H9 (cell line): ENCODE measurements at regions not wholly inside any gene's neighbourhood (a gene's known extent, or its start where the extent isn't known, plus 50 kb on each side); places are given as distances from the start of the nearest gene placed in this dataset.

Source experiments
- DNase-seq: peaks from one replicate; pipeline ENCODE4 v3.0.0-alpha.2; 2017
- H2AFZ ChIP-seq: one replicate; pipeline ENCODE4 v1.6.1; 2013; ENCODE audit warnings: mild to moderate bottlenecking, low read length, control low read depth, moderate library complexity
- H2AK5ac ChIP-seq: 2 replicates; pipeline ENCODE4 v1.6.1; 2013; ENCODE audit warnings: low read length, control low read depth, mixed read lengths; ENCODE audit not compliant: insufficient read length
- H2BK120ac ChIP-seq: one replicate; pipeline ENCODE4 v1.6.1; 2013; ENCODE audit warnings: low read depth, mild to moderate bottlenecking, low read length, control low read depth, inconsistent platforms; ENCODE audit not compliant: poor library complexity, severe bottlenecking
- H2BK12ac ChIP-seq: 2 replicates; pipeline ENCODE4 v1.6.1; 2013; ENCODE audit warnings: low read length, control low read depth, mixed read lengths, low read depth; ENCODE audit not compliant: insufficient read length
- H2BK15ac ChIP-seq: 2 replicates; pipeline ENCODE4 v1.6.1; 2013; ENCODE audit warnings: low read depth, low read length, control low read depth
- H2BK20ac ChIP-seq: one replicate; pipeline ENCODE4 v1.6.1; 2013; ENCODE audit warnings: low read depth, mild to moderate bottlenecking, low read length, control low read depth, inconsistent platforms; ENCODE audit not compliant: poor library complexity, severe bottlenecking
- H2BK5ac ChIP-seq: 2 replicates; pipeline ENCODE4 v1.6.1; 2013; ENCODE audit warnings: low read length, control low read depth, mixed read lengths; ENCODE audit not compliant: insufficient read length
- H3K14ac ChIP-seq: 2 replicates; pipeline ENCODE4 v1.6.1; 2013; ENCODE audit warnings: low read length, control low read depth; ENCODE audit not compliant: insufficient read depth
- H3K18ac ChIP-seq: 2 replicates; pipeline ENCODE4 v1.6.1; 2013; ENCODE audit warnings: low read depth, mild to moderate bottlenecking, mixed read lengths, low read length, control low read depth; ENCODE audit not compliant: insufficient read length
- H3K23ac ChIP-seq: 2 replicates; pipeline ENCODE4 v1.6.1; 2013; ENCODE audit warnings: low read length, control low read depth, mixed read lengths, low read depth; ENCODE audit not compliant: insufficient read length
- H3K23me2 ChIP-seq: 2 replicates; pipeline ENCODE4 v1.6.1; 2013; ENCODE audit warnings: low read depth, mild to moderate bottlenecking, mixed read lengths, low read length, control low read depth; ENCODE audit not compliant: insufficient read length, poor library complexity, severe bottlenecking
- H3K27ac ChIP-seq: 2 replicates; pipeline ENCODE4 v1.5.1; 2013; ENCODE audit warnings: low read length, control low read depth, mixed read lengths, low read depth; ENCODE audit not compliant: insufficient read length
- H3K27me3 ChIP-seq: 2 replicates; pipeline ENCODE4 v1.6.1; 2013; ENCODE audit warnings: low read length, control low read depth, inconsistent platforms; ENCODE audit not compliant: insufficient read depth
- H3K4ac ChIP-seq: 2 replicates; pipeline ENCODE4 v1.6.1; 2013; ENCODE audit warnings: low read depth, mild to moderate bottlenecking, control low read depth, inconsistent platforms, low read length, moderate library complexity
- H3K4me1 ChIP-seq: 2 replicates; pipeline ENCODE4 v1.6.1; 2013; ENCODE audit warnings: low read length, control low read depth, inconsistent platforms; ENCODE audit not compliant: insufficient read depth
- H3K4me2 ChIP-seq: 2 replicates; pipeline ENCODE4 v1.6.1; 2013; ENCODE audit warnings: low read length, control low read depth, mixed read lengths; ENCODE audit not compliant: insufficient read length, insufficient read depth
- H3K56ac ChIP-seq: 2 replicates; pipeline ENCODE4 v1.6.1; 2013; ENCODE audit warnings: low read depth, mild to moderate bottlenecking, mixed read lengths, low read length, control low read depth; ENCODE audit not compliant: insufficient read length
- H3K79me1 ChIP-seq: 2 replicates; pipeline ENCODE4 v1.6.1; 2013; ENCODE audit warnings: low read depth, mild to moderate bottlenecking, moderate library complexity, low read length, control low read depth, inconsistent platforms; ENCODE audit not compliant: insufficient read depth, poor library complexity, severe bottlenecking
- H3K79me2 ChIP-seq: 2 replicates; pipeline ENCODE4 v1.6.1; 2013; ENCODE audit warnings: low read length, control low read depth, inconsistent platforms; ENCODE audit not compliant: insufficient read depth
- H3K9ac ChIP-seq: 2 replicates; pipeline ENCODE4 v1.6.1; 2013; ENCODE audit warnings: low read length, control low read depth, mixed read lengths; ENCODE audit not compliant: insufficient read length; ENCODE audit errors: extremely low read depth
- H3K9me3 ChIP-seq: one replicate; pipeline ENCODE4 v1.6.1; 2013; ENCODE audit warnings: low read depth, low read length, inconsistent platforms; ENCODE audit not compliant: control insufficient read depth
- H3T11ph ChIP-seq: one replicate; pipeline ENCODE4 v1.6.1; 2013; ENCODE audit warnings: mild to moderate bottlenecking, low read length, control low read depth, inconsistent platforms
- H4K20me1 ChIP-seq: one replicate; pipeline ENCODE4 v1.6.1; 2013; ENCODE audit not compliant: control insufficient read depth, insufficient read length, insufficient read depth
- H4K5ac ChIP-seq: 2 replicates; pipeline ENCODE4 v1.6.1; 2013; ENCODE audit warnings: low read depth, mild to moderate bottlenecking, mixed read lengths, low read length, control low read depth; ENCODE audit not compliant: insufficient read length
- H4K8ac ChIP-seq: replicated peaks from 2 replicates; pipeline ENCODE4 v1.6.1; 2013; ENCODE audit warnings: low read length, control low read depth, mixed read lengths, low read depth; ENCODE audit not compliant: insufficient read length
- H4K91ac ChIP-seq: 2 replicates; pipeline ENCODE4 v1.6.1; 2013; ENCODE audit warnings: low read depth, mild to moderate bottlenecking, moderate library complexity, mixed read lengths, low read length, control low read depth; ENCODE audit not compliant: insufficient read length
- H3K27ac Mint-ChIP-seq, 3 experiments: 2 replicates in 2 of 3; 3 replicates in 1 of 3; pipeline ENCODE4 v1.8.0; 2020 to 2021; ENCODE audit warnings: mixed read lengths in 3 of 3, mild to moderate bottlenecking in 1 of 3, moderate library complexity in 1 of 3
- H3K27me3 Mint-ChIP-seq: 2 replicates; pipeline ENCODE4 v1.8.0; 2021; ENCODE audit warnings: low read depth, mild to moderate bottlenecking, moderate library complexity, mixed read lengths
- H3K36me3 Mint-ChIP-seq, 3 experiments: 2 replicates in 2 of 3; 3 replicates in 1 of 3; pipeline ENCODE4 v1.8.0; 2020 to 2021; ENCODE audit warnings: low read depth in 3 of 3, mixed read lengths in 3 of 3; ENCODE audit not compliant: insufficient read depth in 1 of 3
- H3K4me1 Mint-ChIP-seq, 2 experiments: 2 replicates each; pipeline ENCODE4 v1.8.0; 2020; ENCODE audit warnings: mixed read lengths in 2 of 2
- H3K4me3 Mint-ChIP-seq, 2 experiments: 2 replicates in 1 of 2; 3 replicates in 1 of 2; pipeline ENCODE4 v1.8.0; 2020 to 2021; ENCODE audit warnings: mild to moderate bottlenecking in 2 of 2, mixed read lengths in 2 of 2, moderate library complexity in 1 of 2
- H3K9me3 Mint-ChIP-seq, 2 experiments: 2 replicates in 1 of 2; 3 replicates in 1 of 2; pipeline ENCODE4 v1.8.0; 2020; ENCODE audit warnings: mild to moderate bottlenecking in 2 of 2, mixed read lengths in 2 of 2, moderate library complexity in 1 of 2
- WGBS: extraction: QIAGEN DNeasy Blood & Tissue Kit; methylation state at CpG from one replicate; pipeline ENCODE4 v1.1.7; 2013; ENCODE audit warnings: missing lambda C conversion rate, low lambda C conversion rate, mixed read lengths; ENCODE audit not compliant: insufficient read length; ENCODE audit errors: extremely low coverage; 5-methylcytosine and 5-hydroxymethylcytosine counted together
- TF ChIP-seq, protein P1 (sequence below): fragments of 200-600 bp; sonication (generic); conservative IDR thresholded peaks from 3 replicates; pipeline ENCODE4 v1.8.0; 2021; ENCODE audit warnings: antibody characterized with exemption, mild to moderate bottlenecking

GRCh38 chr3:191521055-191521454 is 60.1 kb downstream of the PYDC2 start:
- Mint-ChIP-seq H3K27me3 (no peaks in the 10 kb centered on the region), H3K4me3 (no peak overlapping the region), H3K4me1 (no peaks in the 10 kb centered on the region), H3K9me3 (no peaks in the 10 kb centered on the region), H3K27ac (no peak overlapping the region), H3K36me3 (no peaks in the 10 kb centered on the region)
- H3K9ac ChIP-seq: no peak overlapping the region
- no peak for DNase-seq
- no peak overlapping the region for H4K91ac ChIP-seq
- H2BK20ac ChIP-seq: no peak overlapping the region
- no peak overlapping the region for H2AFZ ChIP-seq
- no peak overlapping the region for H2BK12ac ChIP-seq
- no peak overlapping the region for H3K23ac ChIP-seq
- H3K4me1 ChIP-seq: no peaks in the 10 kb centered on the region
- H3K18ac ChIP-seq: no peak overlapping the region
- H4K20me1 ChIP-seq: no peaks in the 10 kb centered on the region
- H3K56ac ChIP-seq: no peak overlapping the region
- no peak overlapping the region for H4K5ac ChIP-seq
- no peak overlapping the region for H3K4ac ChIP-seq
- no peak overlapping the region for H2BK120ac ChIP-seq
- TF ChIP-seq, protein P1, sequence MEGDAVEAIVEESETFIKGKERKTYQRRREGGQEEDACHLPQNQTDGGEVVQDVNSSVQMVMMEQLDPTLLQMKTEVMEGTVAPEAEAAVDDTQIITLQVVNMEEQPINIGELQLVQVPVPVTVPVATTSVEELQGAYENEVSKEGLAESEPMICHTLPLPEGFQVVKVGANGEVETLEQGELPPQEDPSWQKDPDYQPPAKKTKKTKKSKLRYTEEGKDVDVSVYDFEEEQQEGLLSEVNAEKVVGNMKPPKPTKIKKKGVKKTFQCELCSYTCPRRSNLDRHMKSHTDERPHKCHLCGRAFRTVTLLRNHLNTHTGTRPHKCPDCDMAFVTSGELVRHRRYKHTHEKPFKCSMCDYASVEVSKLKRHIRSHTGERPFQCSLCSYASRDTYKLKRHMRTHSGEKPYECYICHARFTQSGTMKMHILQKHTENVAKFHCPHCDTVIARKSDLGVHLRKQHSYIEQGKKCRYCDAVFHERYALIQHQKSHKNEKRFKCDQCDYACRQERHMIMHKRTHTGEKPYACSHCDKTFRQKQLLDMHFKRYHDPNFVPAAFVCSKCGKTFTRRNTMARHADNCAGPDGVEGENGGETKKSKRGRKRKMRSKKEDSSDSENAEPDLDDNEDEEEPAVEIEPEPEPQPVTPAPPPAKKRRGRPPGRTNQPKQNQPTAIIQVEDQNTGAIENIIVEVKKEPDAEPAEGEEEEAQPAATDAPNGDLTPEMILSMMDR: no peak
- no CpG with 5 or more reads among the region's 3 CpGs for WGBS
- no peak overlapping the region for H2BK15ac ChIP-seq
- H2AK5ac ChIP-seq: no peak overlapping the region
- no peaks in the 10 kb centered on the region for H3K79me1 ChIP-seq
- no peak overlapping the region for H3K27ac ChIP-seq
- H3K27me3 ChIP-seq: no peaks in the 10 kb centered on the region
- H3K79me2 ChIP-seq: no peaks in the 10 kb centered on the region
- no peak overlapping the region for H3K14ac ChIP-seq
- H3T11ph ChIP-seq: no peak overlapping the region
- no peak overlapping the region for H3K4me2 ChIP-seq
- H3K23me2 ChIP-seq: no peaks in the 10 kb centered on the region
- H4K8ac ChIP-seq: no peak overlapping the region
- H2BK5ac ChIP-seq: no peak overlapping the region
- no peaks in the 10 kb centered on the region for H3K9me3 ChIP-seq
